ENCODE measurements at regions not wholly inside any gene's neighbourhood (a gene's known extent, or its start where the extent isn't known, plus 50 kb on each side); places are given as distances from the start of the nearest gene placed in this dataset.

DNA sequence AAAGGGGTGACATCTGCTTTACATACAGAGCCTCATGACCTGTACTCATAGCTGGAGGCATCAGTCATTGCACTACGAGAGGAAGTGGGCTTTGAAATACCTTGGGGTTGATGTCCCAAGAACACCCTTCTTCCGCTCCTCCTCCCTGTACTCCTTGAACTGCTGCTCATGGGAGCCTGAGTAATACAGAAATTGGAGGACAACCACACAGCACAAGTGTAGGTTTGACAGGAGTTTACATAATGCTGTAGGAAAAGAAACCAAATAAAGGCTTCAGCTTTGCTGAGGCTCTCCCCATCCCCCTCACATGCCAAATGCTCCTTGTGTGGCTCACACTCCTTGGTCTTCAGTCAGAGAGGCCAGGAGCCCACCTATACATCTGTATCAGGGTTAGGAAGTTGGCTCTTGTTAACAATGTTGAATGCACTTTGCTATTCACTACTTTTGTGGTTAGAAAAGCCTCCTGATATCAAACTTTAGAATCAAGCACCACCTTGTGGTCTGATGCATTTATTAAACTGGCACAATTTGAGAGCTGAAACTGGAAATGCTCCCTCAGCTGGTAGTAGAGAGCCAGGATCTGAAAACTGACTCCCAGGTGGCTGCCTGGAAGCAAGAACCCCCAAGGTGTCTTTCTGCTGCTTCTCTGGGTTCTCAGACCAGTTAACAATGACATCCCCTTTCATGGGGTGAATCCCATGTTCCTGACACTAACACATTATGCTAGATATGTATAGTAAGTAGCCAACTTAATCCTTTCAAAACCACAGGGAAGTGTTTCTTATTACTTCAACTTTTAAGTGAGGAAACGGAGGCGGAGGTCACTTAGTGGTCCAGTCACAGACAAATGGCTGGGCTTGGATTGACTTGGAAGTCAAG lies 56.2 kb upstream of the EDN1 start:
- H3K27me3 ChIP-seq (ENCODE audit: insufficient read depth, poor library complexity, severe bottlenecking) = no peaks in the 10 kb centered on the region
- no peak overlapping the region for H3K4me3 ChIP-seq (replicated peaks; ENCODE audit: insufficient read depth, low read length)
- TF ChIP-seq, protein P1, sequence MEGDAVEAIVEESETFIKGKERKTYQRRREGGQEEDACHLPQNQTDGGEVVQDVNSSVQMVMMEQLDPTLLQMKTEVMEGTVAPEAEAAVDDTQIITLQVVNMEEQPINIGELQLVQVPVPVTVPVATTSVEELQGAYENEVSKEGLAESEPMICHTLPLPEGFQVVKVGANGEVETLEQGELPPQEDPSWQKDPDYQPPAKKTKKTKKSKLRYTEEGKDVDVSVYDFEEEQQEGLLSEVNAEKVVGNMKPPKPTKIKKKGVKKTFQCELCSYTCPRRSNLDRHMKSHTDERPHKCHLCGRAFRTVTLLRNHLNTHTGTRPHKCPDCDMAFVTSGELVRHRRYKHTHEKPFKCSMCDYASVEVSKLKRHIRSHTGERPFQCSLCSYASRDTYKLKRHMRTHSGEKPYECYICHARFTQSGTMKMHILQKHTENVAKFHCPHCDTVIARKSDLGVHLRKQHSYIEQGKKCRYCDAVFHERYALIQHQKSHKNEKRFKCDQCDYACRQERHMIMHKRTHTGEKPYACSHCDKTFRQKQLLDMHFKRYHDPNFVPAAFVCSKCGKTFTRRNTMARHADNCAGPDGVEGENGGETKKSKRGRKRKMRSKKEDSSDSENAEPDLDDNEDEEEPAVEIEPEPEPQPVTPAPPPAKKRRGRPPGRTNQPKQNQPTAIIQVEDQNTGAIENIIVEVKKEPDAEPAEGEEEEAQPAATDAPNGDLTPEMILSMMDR (IDR thresholded peaks at IDR 0.05; ENCODE audit: insufficient read depth, low read length) = peak; percentile 31
- TF ChIP-seq SPI1 (IDR thresholded peaks at IDR 0.05; ENCODE audit: borderline replicate concordance, low read depth) (peak; percentile 86), GABPA (IDR thresholded peaks at IDR 0.05; ENCODE audit: low read depth) (no peak)
- DNase-seq (ENCODE audit: low read depth in 1 of 2, low spot score in 1 of 2) = peak; percentile 35 to 86
- peak overlapping the region; percentile 36 for H3K27ac ChIP-seq (replicated peaks)

DNA sequence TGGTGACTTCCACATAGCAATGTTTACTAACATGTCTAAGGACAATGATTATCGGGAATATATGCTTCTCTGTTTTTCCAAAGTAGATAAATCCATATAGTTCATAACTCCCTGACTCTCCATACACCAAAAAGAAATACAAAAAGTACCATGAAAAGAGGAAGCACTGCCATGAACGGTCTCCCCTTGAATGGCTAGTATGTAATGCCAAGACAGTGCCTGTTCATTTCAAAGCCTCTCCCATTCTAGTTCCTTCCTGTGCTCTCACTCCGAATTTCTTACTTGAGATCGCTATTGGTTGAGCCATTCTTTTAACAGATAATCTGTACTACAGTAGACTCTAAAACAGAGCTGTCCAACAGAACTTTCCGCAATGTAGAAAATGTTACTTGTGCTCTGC lies 54.8 kb upstream of the EDN1 start:
- no peaks in the 10 kb centered on the region for H3K27me3 ChIP-seq (ENCODE audit: insufficient read depth, poor library complexity, severe bottlenecking)
- H3K27ac ChIP-seq (replicated peaks) = no peak overlapping the region
- H3K4me3 ChIP-seq (replicated peaks; ENCODE audit: insufficient read depth, low read length) = no peak overlapping the region
- TF ChIP-seq, protein P1 (IDR thresholded peaks at IDR 0.05; ENCODE audit: insufficient read depth, low read length) = no peak
- TF ChIP-seq SPI1 (IDR thresholded peaks at IDR 0.05; ENCODE audit: borderline replicate concordance, low read depth) = 0 out of 2 replicates have a peak, but pooled peaks have one; percentile 30
- no peak for TF ChIP-seq POLR2AphosphoS5 (IDR thresholded peaks at IDR 0.05; ENCODE audit: low read depth)
- peak in 1 of 2 experiments; percentile 45 for DNase-seq (ENCODE audit: low read depth in 1 of 2, low spot score in 1 of 2)

DNA sequence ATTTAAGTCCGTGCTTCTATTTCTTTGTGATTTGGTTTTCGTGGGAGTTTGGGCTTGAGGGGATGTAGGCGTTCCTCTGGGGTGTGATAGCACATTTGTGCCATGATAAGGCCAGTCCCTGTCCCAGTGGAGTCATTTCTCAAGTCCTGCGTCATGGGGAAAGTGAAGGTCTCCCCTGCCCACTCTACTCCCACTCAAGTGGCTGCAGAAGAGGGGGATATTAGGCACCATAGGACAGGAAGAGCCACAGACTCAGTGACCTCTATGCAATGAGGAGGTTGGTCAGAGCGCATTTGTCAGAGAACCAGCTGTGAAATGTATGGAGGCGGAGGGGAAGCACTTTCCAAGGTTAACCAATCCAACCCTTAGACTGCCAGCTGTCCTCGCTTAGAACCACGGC lies 51.9 kb upstream of the EDN1 start:
- H3K27me3 ChIP-seq (ENCODE audit: insufficient read depth, poor library complexity, severe bottlenecking) = no peaks in the 10 kb centered on the region
- DNase-seq (ENCODE audit: low read depth in 1 of 2, low spot score in 1 of 2) = no peak
- no peak overlapping the region for H3K4me3 ChIP-seq (replicated peaks; ENCODE audit: insufficient read depth, low read length)
- TF ChIP-seq, protein P1 (IDR thresholded peaks at IDR 0.05; ENCODE audit: insufficient read depth, low read length) = no peak
- H3K27ac ChIP-seq (replicated peaks) = no peak overlapping the region

Measured in HL-60 (cell line).